ENCODE measurements at regions not wholly inside any gene's neighbourhood (a gene's known extent, or its start where the extent isn't known, plus 50 kb on each side); places are given as distances from the start of the nearest gene placed in this dataset.

- Histone ChIP-seq H3K4me3 (ENCODE audit: low read depth, low read length) (no peak overlapping the region), H3K36me3 (no peaks in the 10 kb centered on the region), H3K4me1 (no peaks in the 10 kb centered on the region), H3K9me3 (no peaks in the 10 kb centered on the region), H3K27me3 (no peaks in the 10 kb centered on the region)
- DNase-seq, result no peak
- no peak for TF ChIP-seq CTCF (IDR thresholded peaks at IDR 0.05; ENCODE audit: low read depth, low read length)
These were observed 414.0 kb upstream of the LUZP2 start for GRCh38 chr11:24082860-24083259.

- Histone ChIP-seq H3K4me1 (no peaks in the 10 kb centered on the region), H3K4me3 (ENCODE audit: low read depth, low read length) (no peak overlapping the region), H3K27me3 (no peaks in the 10 kb centered on the region), H3K9me3 (no peaks in the 10 kb centered on the region), H3K36me3 (no peaks in the 10 kb centered on the region)
- no peak for DNase-seq
- no peak for TF ChIP-seq CTCF (IDR thresholded peaks at IDR 0.05; ENCODE audit: low read depth, low read length)
These were observed 411.9 kb upstream of the LUZP2 start for GRCh38 chr11:24084956-24085355.

DNA sequence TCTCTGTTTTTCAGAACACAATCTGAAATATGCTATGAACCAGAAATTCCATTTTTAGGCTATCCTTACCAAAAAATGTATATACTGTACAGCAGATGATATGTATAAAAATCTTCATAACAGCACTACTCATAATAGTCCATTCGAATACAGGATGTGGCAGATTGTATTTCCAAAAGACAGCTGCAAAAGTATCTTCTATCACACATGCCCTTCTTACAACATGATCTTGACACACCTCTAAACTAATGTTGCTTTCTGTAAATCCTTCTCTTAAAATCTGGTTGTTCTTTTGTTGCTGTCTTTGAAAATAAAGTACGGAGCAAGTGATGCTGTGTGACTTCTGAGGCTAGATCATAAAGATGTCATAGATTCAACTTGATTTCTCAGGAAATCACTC, 409.9 kb upstream of the LUZP2 start:
- Histone ChIP-seq H3K4me1 (no peaks in the 10 kb centered on the region), H3K9me3 (no peaks in the 10 kb centered on the region), H3K36me3 (no peaks in the 10 kb centered on the region), H3K27me3 (no peaks in the 10 kb centered on the region), H3K4me3 (ENCODE audit: low read depth, low read length) (no peak overlapping the region)
- DNase-seq, result no peak
- no peak for TF ChIP-seq CTCF (IDR thresholded peaks at IDR 0.05; ENCODE audit: low read depth, low read length)

- H3K4me1 ChIP-seq, result peaks cover 4% of the 10 kb centered on the region; the same call in 1 of the 2 replicates
- TF ChIP-seq CTCF (IDR thresholded peaks at IDR 0.05; ENCODE audit: low read depth, low read length), result no peak
- DNase-seq, result no peak
- no peaks in the 10 kb centered on the region for H3K27me3 ChIP-seq
- no peaks in the 10 kb centered on the region for H3K9me3 ChIP-seq
- H3K36me3 ChIP-seq, result no peaks in the 10 kb centered on the region
- no peak overlapping the region for H3K4me3 ChIP-seq (ENCODE audit: low read depth, low read length)
These were observed 405.3 kb upstream of the LUZP2 start for GRCh38 chr11:24091594-24091993.

- DNase-seq, result peak; percentile 51
- Histone ChIP-seq H3K9me3 (no peaks in the 10 kb centered on the region), H3K4me3 (ENCODE audit: low read depth, low read length) (peak overlapping the region; percentile 24), H3K27me3 (no peaks in the 10 kb centered on the region), H3K4me1 (peaks cover 4% of the 10 kb centered on the region; the same call in 1 of the 2 replicates), H3K36me3 (no peaks in the 10 kb centered on the region)
- TF ChIP-seq CTCF (IDR thresholded peaks at IDR 0.05; ENCODE audit: low read depth, low read length), result no peak
These were observed 403.5 kb upstream of the LUZP2 start for GRCh38 chr11:24093375-24093774.

DNA sequence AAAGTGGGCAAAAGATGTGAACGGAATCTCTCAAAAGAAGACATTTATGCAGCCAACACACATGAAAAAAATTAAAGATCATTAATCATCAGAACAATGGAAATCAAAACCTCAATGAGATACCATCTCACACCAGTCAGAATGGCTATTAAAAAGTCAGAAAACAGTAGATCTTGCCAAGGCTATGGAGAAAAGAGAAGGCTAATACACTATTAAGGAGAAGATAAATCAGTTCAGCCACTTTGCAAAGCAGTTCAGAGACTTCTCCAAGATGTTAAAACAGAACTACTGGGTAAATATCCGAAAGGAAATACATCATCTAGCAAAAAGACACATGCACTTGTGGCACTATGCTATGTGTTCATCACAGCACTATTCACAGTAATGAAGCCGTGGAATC, 388.2 kb upstream of the LUZP2 start:
- no peaks in the 10 kb centered on the region for H3K27me3 ChIP-seq
- no peaks in the 10 kb centered on the region for H3K9me3 ChIP-seq
- no peaks in the 10 kb centered on the region for H3K4me1 ChIP-seq
- TF ChIP-seq CTCF (IDR thresholded peaks at IDR 0.05; ENCODE audit: low read depth, low read length), result no peak
- H3K4me3 ChIP-seq (ENCODE audit: low read depth, low read length), result no peak overlapping the region
- no peak for DNase-seq
- H3K36me3 ChIP-seq, result no peaks in the 10 kb centered on the region
